ENCODE measurements at regions not wholly inside any gene's neighbourhood (a gene's known extent, or its start where the extent isn't known, plus 50 kb on each side); places are given as distances from the start of the nearest gene placed in this dataset.

DNA sequence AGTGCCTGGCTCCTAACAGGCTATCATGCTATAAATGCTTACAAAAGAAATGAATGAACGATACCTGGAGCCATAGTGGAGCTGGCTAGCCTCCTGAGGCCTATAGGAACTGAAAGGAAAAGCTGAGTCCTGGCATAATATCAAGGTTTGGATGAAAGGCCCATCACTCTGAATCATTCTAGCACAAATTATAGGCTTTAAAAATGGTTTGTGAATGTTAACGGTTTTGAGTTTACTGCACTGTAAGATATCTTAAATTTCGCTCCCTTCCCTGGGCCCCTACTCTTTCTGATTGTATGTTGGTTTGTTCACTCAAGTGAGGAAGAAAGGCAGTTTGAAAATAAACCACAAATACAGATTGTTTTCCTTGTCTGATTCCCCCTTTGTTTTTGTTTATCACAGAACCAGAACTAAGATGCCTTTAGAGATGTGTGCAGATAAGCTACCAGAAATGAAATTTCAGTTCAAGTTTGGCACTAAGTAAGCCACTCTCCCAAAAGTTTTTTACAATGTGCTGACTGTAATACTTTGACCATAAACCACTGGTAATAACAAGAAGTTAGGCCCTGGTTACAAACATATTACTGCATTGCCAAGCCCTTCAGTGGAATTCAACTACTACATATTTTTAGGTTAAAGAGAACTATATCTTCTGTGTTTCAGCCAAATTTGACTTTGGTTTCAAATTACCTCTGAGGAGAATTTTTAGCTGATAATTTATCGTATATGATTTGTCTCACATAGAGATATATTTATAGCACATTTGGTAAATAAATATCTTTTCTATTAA, 89.5 kb downstream of the ALX1 start:
- H3K4me3 ChIP-seq (ENCODE audit: low read length): no peak overlapping the region
- Mint-ChIP-seq H3K4me3 (no peak overlapping the region), H3K4me1 (ENCODE audit: low read depth) (no peaks in the 10 kb centered on the region), H3K27me3 (no peaks in the 10 kb centered on the region), H3K27ac (no peak overlapping the region), H3K9me3 (no peaks in the 10 kb centered on the region), H3K36me3 (ENCODE audit: low read depth) (no peaks in the 10 kb centered on the region)
- H3K27me3 ChIP-seq (ENCODE audit: control insufficient read depth in 1 of 2, insufficient read depth in 2 of 2, low read length in 2 of 2): no peaks in the 10 kb centered on the region
- no peaks in the 10 kb centered on the region for H3K4me1 ChIP-seq (ENCODE audit: insufficient read depth, low read length)
- intact Hi-C loops (cut with DNase I, micrococcal nuclease): no loop called here
- TF ChIP-seq, protein P1, sequence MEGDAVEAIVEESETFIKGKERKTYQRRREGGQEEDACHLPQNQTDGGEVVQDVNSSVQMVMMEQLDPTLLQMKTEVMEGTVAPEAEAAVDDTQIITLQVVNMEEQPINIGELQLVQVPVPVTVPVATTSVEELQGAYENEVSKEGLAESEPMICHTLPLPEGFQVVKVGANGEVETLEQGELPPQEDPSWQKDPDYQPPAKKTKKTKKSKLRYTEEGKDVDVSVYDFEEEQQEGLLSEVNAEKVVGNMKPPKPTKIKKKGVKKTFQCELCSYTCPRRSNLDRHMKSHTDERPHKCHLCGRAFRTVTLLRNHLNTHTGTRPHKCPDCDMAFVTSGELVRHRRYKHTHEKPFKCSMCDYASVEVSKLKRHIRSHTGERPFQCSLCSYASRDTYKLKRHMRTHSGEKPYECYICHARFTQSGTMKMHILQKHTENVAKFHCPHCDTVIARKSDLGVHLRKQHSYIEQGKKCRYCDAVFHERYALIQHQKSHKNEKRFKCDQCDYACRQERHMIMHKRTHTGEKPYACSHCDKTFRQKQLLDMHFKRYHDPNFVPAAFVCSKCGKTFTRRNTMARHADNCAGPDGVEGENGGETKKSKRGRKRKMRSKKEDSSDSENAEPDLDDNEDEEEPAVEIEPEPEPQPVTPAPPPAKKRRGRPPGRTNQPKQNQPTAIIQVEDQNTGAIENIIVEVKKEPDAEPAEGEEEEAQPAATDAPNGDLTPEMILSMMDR (IDR thresholded peaks at IDR 0.05): no peak
- no peaks in the 10 kb centered on the region for H3K36me3 ChIP-seq (ENCODE audit: insufficient read depth, low read length)
- ATAC-seq (ENCODE audit: poor library complexity): no peak
- CTCF ChIA-PET: no interaction called here
- H3K9me3 ChIP-seq (ENCODE audit: control insufficient read depth in 1 of 2, insufficient read depth in 1 of 2, low read length in 2 of 2): peaks cover 0 to 8% of the 10 kb centered on the region in 2 experiments
- POLR2A ChIA-PET: no interaction called here
- no peak for DNase-seq
- no peak overlapping the region for H3K27ac ChIP-seq (ENCODE audit: low read depth in 1 of 2, low read length in 2 of 2)

DNA sequence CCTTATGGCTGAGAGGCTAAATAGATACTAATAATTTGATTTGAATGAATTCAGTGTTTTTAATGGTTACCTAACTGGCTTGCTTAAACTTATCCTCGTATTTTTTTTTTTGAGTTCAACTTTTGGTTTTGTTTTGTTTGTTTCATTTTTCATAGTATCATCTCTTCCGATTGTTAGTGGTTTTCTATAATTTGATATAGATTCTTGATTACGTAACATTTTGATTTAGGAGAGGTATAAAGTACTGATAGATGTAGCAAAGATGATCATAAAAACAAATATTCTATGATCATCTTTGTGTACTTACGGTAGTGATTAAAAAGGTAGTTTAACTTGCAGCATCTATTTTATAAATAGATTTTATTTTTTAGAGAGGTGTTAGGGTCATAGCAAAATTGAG, 93.0 kb downstream of the ALX1 start:
- Mint-ChIP-seq H3K36me3 (ENCODE audit: low read depth) (no peaks in the 10 kb centered on the region), H3K4me3 (no peak overlapping the region), H3K27ac (no peak overlapping the region), H3K4me1 (ENCODE audit: low read depth) (no peaks in the 10 kb centered on the region), H3K27me3 (no peaks in the 10 kb centered on the region), H3K9me3 (no peaks in the 10 kb centered on the region)
- POLR2A ChIA-PET: no interaction called here
- no peak overlapping the region for H3K27ac ChIP-seq (ENCODE audit: low read depth in 1 of 2, low read length in 2 of 2)
- CTCF ChIA-PET: no interaction called here
- H3K36me3 ChIP-seq (ENCODE audit: insufficient read depth, low read length): no peaks in the 10 kb centered on the region
- H3K4me3 ChIP-seq (ENCODE audit: low read length): no peak overlapping the region
- no peaks in the 10 kb centered on the region for H3K4me1 ChIP-seq (ENCODE audit: insufficient read depth, low read length)
- DNase-seq: no peak
- no peak for ATAC-seq (ENCODE audit: poor library complexity)
- H3K9me3 ChIP-seq (ENCODE audit: control insufficient read depth in 1 of 2, insufficient read depth in 1 of 2, low read length in 2 of 2): peaks cover 0 to 4% of the 10 kb centered on the region in 2 experiments
- TF ChIP-seq, protein P1 (IDR thresholded peaks at IDR 0.05): no peak
- intact Hi-C loops (cut with DNase I, micrococcal nuclease): no loop called here
- no peaks in the 10 kb centered on the region for H3K27me3 ChIP-seq (ENCODE audit: control insufficient read depth in 1 of 2, insufficient read depth in 2 of 2, low read length in 2 of 2)

DNA sequence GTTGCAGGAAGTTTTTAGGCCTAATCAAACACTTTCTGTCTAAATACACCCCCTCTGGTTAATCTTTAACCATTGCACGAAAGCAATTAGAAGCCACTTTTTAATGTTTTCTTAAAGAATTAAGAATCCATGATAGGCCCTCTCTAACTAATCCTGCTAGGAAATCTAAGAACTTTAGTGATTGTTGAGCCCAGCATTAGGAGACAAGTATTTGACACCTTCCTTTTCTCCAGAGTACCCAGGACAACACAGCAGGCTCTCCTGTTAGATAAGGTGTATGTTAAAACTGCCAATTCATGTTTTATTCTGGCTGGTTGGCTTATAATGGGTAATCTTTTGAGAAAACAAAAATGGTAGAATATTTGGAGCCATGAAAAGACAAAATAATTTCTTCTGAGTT, 95.0 kb downstream of the ALX1 start:
- H3K9me3 ChIP-seq (ENCODE audit: control insufficient read depth in 1 of 2, insufficient read depth in 1 of 2, low read length in 2 of 2): peaks cover 0 to 4% of the 10 kb centered on the region in 2 experiments
- no peak overlapping the region for H3K4me3 ChIP-seq (ENCODE audit: low read length)
- no peaks in the 10 kb centered on the region for H3K4me1 Mint-ChIP-seq (ENCODE audit: low read depth)
- CTCF ChIA-PET: no interaction called here
- ATAC-seq (ENCODE audit: poor library complexity) (no peak), DNase-seq (no peak)
- no peak overlapping the region for H3K27ac Mint-ChIP-seq
- POLR2A ChIA-PET: no interaction called here
- no peak overlapping the region for H3K4me3 Mint-ChIP-seq
- no peaks in the 10 kb centered on the region for H3K9me3 Mint-ChIP-seq
- no peaks in the 10 kb centered on the region for H3K36me3 Mint-ChIP-seq (ENCODE audit: low read depth)
- TF ChIP-seq, protein P1 (IDR thresholded peaks at IDR 0.05): no peak
- H3K27ac ChIP-seq (ENCODE audit: low read depth in 1 of 2, low read length in 2 of 2): no peak overlapping the region
- no peaks in the 10 kb centered on the region for H3K27me3 ChIP-seq (ENCODE audit: control insufficient read depth in 1 of 2, insufficient read depth in 2 of 2, low read length in 2 of 2)
- no peaks in the 10 kb centered on the region for H3K36me3 ChIP-seq (ENCODE audit: insufficient read depth, low read length)
- no peaks in the 10 kb centered on the region for H3K27me3 Mint-ChIP-seq
- no peaks in the 10 kb centered on the region for H3K4me1 ChIP-seq (ENCODE audit: insufficient read depth, low read length)
- intact Hi-C loops (cut with DNase I, micrococcal nuclease): no loop called here
